GM12878 (cell line): ENCODE measurements at regions not wholly inside any gene's neighbourhood (a gene's known extent, or its start where the extent isn't known, plus 50 kb on each side); places are given as distances from the start of the nearest gene placed in this dataset.

Experiments used
- ATAC-seq: fragments of 200-7000 bp; cut with Tn5 transposase; 3 replicates; pipeline ENCODE4 v1.9.1; 2020; ENCODE audit warnings: mild to moderate bottlenecking, moderate library complexity
- BruUV-seq: library from RNA; stranded (reverse); fragments of 400-500 nt; replicated peaks from 2 replicates; lab custom pipeline; 2021; lab: Mats Ljungman, UMichigan
- CTCF ChIA-PET: fragments of 300-600 bp; sonication (Branson Sonifier 250); formaldehyde crosslinking; extraction: SDS; loops from one replicate; lab custom pipeline; 2021; ENCODE audit warnings: inconsistent platforms; lab: Yijun Ruan, JAX
- POLR2A ChIA-PET: fragments of 350-600 bp; formaldehyde crosslinking; extraction: SDS; loops from one replicate; lab custom pipeline; 2021; ENCODE audit warnings: inconsistent platforms; lab: Charles Lee
- RAD21 ChIA-PET: fragments of 300-600 bp; sonication (Branson Sonifier 250); formaldehyde crosslinking; loops from one replicate; lab custom pipeline; 2023; ENCODE audit warnings: antibody characterized with exemption; ENCODE audit not compliant: unreplicated experiment; lab: Charles Lee
- SMC1A ChIA-PET: fragments of 300-600 bp; sonication (Branson Sonifier 250); formaldehyde crosslinking; loops from one replicate; lab custom pipeline; 2023; ENCODE audit not compliant: unreplicated experiment, uncharacterized antibody; lab: Charles Lee
- DNase-seq: peaks from one replicate; pipeline ENCODE4 v3.0.0-alpha.2; 2011; ENCODE audit warnings: low read depth, low spot score
- FAIRE-seq: peaks from 3 replicates; lab custom pipeline; 2011; peaks lifted over from hg19 to GRCh38; lab: Jason Lieb, UNC
- H2AFZ ChIP-seq: 2 replicates; pipeline ENCODE4 v1.6.0; 2011; ENCODE audit warnings: low read depth, low read length, control low read depth; ENCODE audit not compliant: control insufficient read depth
- H3K27ac ChIP-seq: 2 replicates; pipeline ENCODE4 v1.5.1; 2011; ENCODE audit warnings: control low read depth; ENCODE audit not compliant: control insufficient read depth, insufficient read depth
- H3K27me3 ChIP-seq, 2 experiments: replicated peaks in 1 of 2; 2 replicates each; pipeline versions ENCODE4 v1.6.0 to v1.6.1; 2011; ENCODE audit warnings: low read length in 1 of 2; ENCODE audit not compliant: control insufficient read depth in 2 of 2, insufficient read depth in 2 of 2
- H3K36me3 ChIP-seq, 2 experiments: 2 replicates each; pipeline ENCODE4 v1.5.1; 2011; ENCODE audit warnings: low read length in 1 of 2; ENCODE audit not compliant: control insufficient read depth in 2 of 2, insufficient read depth in 2 of 2
- H3K4me1 ChIP-seq: 2 replicates; pipeline ENCODE4 v1.6.1; 2011; ENCODE audit warnings: mild to moderate bottlenecking, low read length, moderate library complexity, mixed read lengths; ENCODE audit not compliant: control insufficient read depth, insufficient read depth
- H3K4me2 ChIP-seq: 2 replicates; pipeline ENCODE4 v1.6.0; 2011; ENCODE audit warnings: control low read depth; ENCODE audit not compliant: control insufficient read depth, insufficient read depth
- H3K4me3 ChIP-seq: fragments of 200-600 bp; sonication (generic); 2 replicates; pipeline ENCODE4 v1.5.1; 2016
- H3K79me2 ChIP-seq: 2 replicates; pipeline ENCODE4 v1.6.0; 2011; ENCODE audit warnings: low read length; ENCODE audit not compliant: control insufficient read depth, insufficient read depth
- H3K9ac ChIP-seq: 2 replicates; pipeline ENCODE4 v1.8.0; 2011; ENCODE audit warnings: low read length, control low read depth, mixed read lengths; ENCODE audit not compliant: control insufficient read depth, insufficient read depth
- H3K9me3 ChIP-seq: replicated peaks from 3 replicates; pipeline ENCODE4 v1.5.1; 2011; ENCODE audit warnings: mild to moderate bottlenecking, low read length; ENCODE audit not compliant: control insufficient read depth, insufficient read depth
- H4K20me1 ChIP-seq: 2 replicates; pipeline ENCODE4 v1.6.0; 2011; ENCODE audit not compliant: control insufficient read depth, insufficient read depth
- BACH1 ChIP-seq: fragments of 450-650 bp; IDR thresholded peaks from 2 replicates; pipeline ENCODE4 v1.6.1; 2017; ENCODE audit warnings: mild to moderate bottlenecking, borderline replicate concordance
- EZH2 ChIP-seq: IDR thresholded peaks from 2 replicates; pipeline ENCODE4 v1.6.1; 2012; ENCODE audit warnings: low read depth, mild to moderate bottlenecking, control low read depth, inconsistent platforms, low read length, borderline replicate concordance; ENCODE audit not compliant: control insufficient read depth
- FOS ChIP-seq: IDR thresholded peaks from 3 replicates; pipeline ENCODE4 v1.6.1; 2011; ENCODE audit warnings: borderline replicate concordance; ENCODE audit not compliant: insufficient read length; ENCODE audit errors: extremely low read depth
- GATAD2B ChIP-seq: fragments of 450-650 bp; conservative IDR thresholded peaks from 2 replicates; pipeline ENCODE4 v1.6.1; 2017; ENCODE audit warnings: low read depth, mild to moderate bottlenecking, moderate library complexity
- IKZF1 ChIP-seq: fragments of 450-650 bp; conservative IDR thresholded peaks from 2 replicates; pipeline ENCODE4 v1.6.1; 2017; ENCODE audit warnings: antibody characterized with exemption, mild to moderate bottlenecking
- JUND ChIP-seq: IDR thresholded peaks from 2 replicates; pipeline ENCODE4 v1.6.1; 2012; ENCODE audit warnings: low read depth, mild to moderate bottlenecking, low read length, improper control_type of control experiment, moderate library complexity
- MEF2B ChIP-seq: fragments of 450-650 bp; IDR thresholded peaks from 2 replicates; pipeline ENCODE4 v1.6.1; 2018; ENCODE audit warnings: mild to moderate bottlenecking, moderate library complexity; ENCODE audit not compliant: partially characterized antibody, poor library complexity, severe bottlenecking
- MYC ChIP-seq: IDR thresholded peaks from 2 replicates; pipeline ENCODE4 v1.6.1; 2011; ENCODE audit warnings: mild to moderate bottlenecking, low read length, moderate library complexity, inconsistent platforms; ENCODE audit not compliant: insufficient read depth, insufficient replicate concordance, insufficient read length, severe bottlenecking
- POLR2A ChIP-seq: IDR thresholded peaks from 2 replicates; pipeline ENCODE4 v1.6.1; 2011; ENCODE audit warnings: low read depth, mild to moderate bottlenecking, low read length
- POLR2AphosphoS5 ChIP-seq: IDR thresholded peaks from 2 replicates; pipeline ENCODE4 v1.6.1; 2011; ENCODE audit warnings: mild to moderate bottlenecking, low read length, inconsistent platforms
- RB1 ChIP-seq: fragments of 450-650 bp; formaldehyde crosslinking; IDR thresholded peaks from 2 replicates; pipeline ENCODE4 v1.6.1; 2017; ENCODE audit warnings: mild to moderate bottlenecking, borderline replicate concordance
- RBBP5 ChIP-seq: fragments of 200-600 bp; sonication (generic); conservative IDR thresholded peaks from 2 replicates; pipeline ENCODE4 v1.6.1; 2016
- RELA ChIP-seq: fragments of 450-650 bp; IDR thresholded peaks from 2 replicates; pipeline ENCODE4 v1.8.0; 2014; ENCODE audit warnings: borderline replicate concordance; ENCODE audit not compliant: partially characterized antibody
- SMARCA5 ChIP-seq: fragments of 450-650 bp; IDR thresholded peaks from 2 replicates; pipeline ENCODE4 v1.6.1; 2017; ENCODE audit warnings: mild to moderate bottlenecking
- SPI1 ChIP-seq: IDR thresholded peaks from 2 replicates; pipeline ENCODE4 v1.6.1; 2011; ENCODE audit warnings: low read depth, mild to moderate bottlenecking, low read length, moderate library complexity, borderline replicate concordance; ENCODE audit not compliant: insufficient read depth
- SREBF2 ChIP-seq: IDR thresholded peaks from 2 replicates; pipeline ENCODE4 v1.6.1; 2012; ENCODE audit warnings: mild to moderate bottlenecking, low read length
- TCF3 ChIP-seq: IDR thresholded peaks from 2 replicates; pipeline ENCODE4 v1.6.1; 2012; ENCODE audit warnings: low read depth, mild to moderate bottlenecking, low read length, borderline replicate concordance; ENCODE audit not compliant: insufficient read depth
- ZBED1 ChIP-seq: IDR thresholded peaks from 2 replicates; pipeline ENCODE4 v1.6.1; 2016; ENCODE audit warnings: borderline replicate concordance
- ZNF217 ChIP-seq: fragments of 450-650 bp; IDR thresholded peaks from 2 replicates; pipeline ENCODE4 v1.6.1; 2017; ENCODE audit warnings: antibody characterized with exemption, mild to moderate bottlenecking
- ZNF384 ChIP-seq: IDR thresholded peaks from 2 replicates; pipeline ENCODE4 v1.6.1; 2012; ENCODE audit warnings: low read depth, mild to moderate bottlenecking, low read length, improper control_type of control experiment, borderline replicate concordance
- WGBS: methylation state at CpG from one replicate; pipeline ENCODE4 v1.1.6; 2016; ENCODE audit warnings: low lambda C conversion rate; ENCODE audit not compliant: insufficient replicate concordance, insufficient coverage; ENCODE audit errors: missing lambda C conversion rate; 5-methylcytosine and 5-hydroxymethylcytosine counted together
- in situ Hi-C: fragments of 300-500 bp; cut with MboI; formaldehyde crosslinking; loops from 9 replicates; pipeline ENCODE4 v1.14.3; 2018; ENCODE audit warnings: mixed read lengths
- intact Hi-C: fragments of 100-400 bp; cut with micrococcal nuclease; formaldehyde crosslinking; loops from one replicate; pipeline ENCODE4 v1.14.2; 2022; ENCODE audit not compliant: unreplicated experiment

GRCh38 chr5:154620411-154620810 is 134.8 kb upstream of the LARP1 start:
- TF ChIP-seq RBBP5 (no peak), FOS (no peak), JUND (no peak), GATAD2B (no peak), RELA (no peak), TCF3 (no peak), RB1 (no peak), BACH1 (no peak)
- FAIRE-seq (no peak), ATAC-seq (no peak), DNase-seq (no peak)
- Histone ChIP-seq H3K4me1 (no peaks in the 10 kb centered on the region), H3K4me2 (no peak overlapping the region), H3K9me3 (no peaks in the 10 kb centered on the region), H3K27me3 (no peaks in the 10 kb centered on the region; a peak in 1 of 4 replicates), H3K36me3 (no peaks in the 10 kb centered on the region), H3K79me2 (no peaks in the 10 kb centered on the region), H3K4me3 (no peak overlapping the region), H2AFZ (no peak overlapping the region), H4K20me1 (no peaks in the 10 kb centered on the region), H3K9ac (no peak overlapping the region), H3K27ac (no peak overlapping the region)
- ChIA-PET SMC1A (no interaction called here), POLR2A (no interaction called here), RAD21 (interaction anchor here (0.6 kb wide), 1 partner anchor 192 kb away, joined by 3 read pairs; no protein-coding TSS in a partner anchor), CTCF (no interaction called here)
- WGBS, result 0% methylated on average over 1 of the region's 1 CpG
- in situ Hi-C loops, result no loop called here
- BruUV-seq, result no TSS peak
- intact Hi-C loops, result no loop called here

- FAIRE-seq (no peak), DNase-seq (no peak), ATAC-seq (no peak)
- Histone ChIP-seq H3K9me3 (no peaks in the 10 kb centered on the region), H3K79me2 (no peaks in the 10 kb centered on the region), H2AFZ (no peak overlapping the region), H3K27ac (no peak overlapping the region), H3K9ac (no peak overlapping the region), H3K4me2 (no peak overlapping the region), H3K4me3 (no peak overlapping the region), H3K36me3 (no peaks in the 10 kb centered on the region), H3K4me1 (no peaks in the 10 kb centered on the region), H3K27me3 (no peaks in the 10 kb centered on the region; a peak in 1 of 4 replicates), H4K20me1 (no peaks in the 10 kb centered on the region)
- BruUV-seq, result no TSS peak
- RAD21 ChIA-PET, result no interaction called here
- intact Hi-C loops, result no loop called here
- CTCF ChIA-PET, result interaction anchor here (0.7 to 1.4 kb wide), 5 partner anchors 8 to 98 kb away, joined by 3 to 4 read pairs (median 3); no protein-coding TSS in a partner anchor
- in situ Hi-C loops, result no loop called here
- POLR2A ChIA-PET, result no interaction called here
- SMC1A ChIA-PET, result interaction anchor here (0.5 to 0.6 kb wide), 2 partner anchors 21 to 644 kb away, joined by 3 read pairs; no protein-coding TSS in a partner anchor
- no peak for TF ChIP-seq SMARCA5
- no peak for TF ChIP-seq MEF2B
- TF ChIP-seq ZNF217, result no peak
- TF ChIP-seq MYC, result no peak
- no peak for TF ChIP-seq ZNF384
- no peak for TF ChIP-seq EZH2
- TF ChIP-seq ZBED1, result no peak
- TF ChIP-seq POLR2AphosphoS5, result no peak
- no peak for TF ChIP-seq POLR2A
- TF ChIP-seq IKZF1, result no peak
- no peak for TF ChIP-seq SREBF2
- no peak for TF ChIP-seq SPI1
These were observed 136.5 kb upstream of the LARP1 start for GRCh38 chr5:154618696-154619095.
